Stomach (tissue), 8 donors: ENCODE measurements at regions not wholly inside any gene's neighbourhood (a gene's known extent, or its start where the extent isn't known, plus 50 kb on each side); places are given as distances from the start of the nearest gene placed in this dataset.

Source experiments
- DNase-seq, 2 donors: peaks; one replicate each; pipeline versions ENCODE4 v3.0.0 to v3.0.0-alpha.2; 2013 to 2019
- H3K27ac ChIP-seq, 5 donors: fragments of 200-600 bp in 4 of 5; sonication (generic) in 4 of 5; one replicate each; pipeline ENCODE4 v1.5.1; 2013 to 2019; ENCODE audit warnings: mild to moderate bottlenecking in 1 of 5, moderate library complexity in 1 of 5
- H3K27me3 ChIP-seq, 3 donors: fragments of 200-600 bp; sonication (generic); one replicate each; pipeline ENCODE4 v1.5.1; 2017 to 2019; ENCODE audit warnings: mixed run types in 1 of 3
- H3K36me3 ChIP-seq, 4 donors: fragments of 200-600 bp; sonication (generic); 1 replicate in 3 of 4; 2 replicates in 1 of 4; pipeline ENCODE4 v1.5.1; 2016 to 2019
- H3K4me1 ChIP-seq, 4 donors: fragments of 200-600 bp; sonication (generic); one replicate each; pipeline ENCODE4 v1.5.1; 2016 to 2019
- H3K4me3 ChIP-seq, 4 donors: fragments of 200-600 bp; sonication (generic) in 3 of 4; one replicate each; pipeline ENCODE4 v1.5.1; 2016 to 2019; ENCODE audit warnings: mild to moderate bottlenecking in 1 of 4
- H3K9me3 ChIP-seq, 4 donors: fragments of 200-600 bp; sonication (generic); one replicate each; pipeline ENCODE4 v1.5.1; 2016 to 2019
- EP300 ChIP-seq: sonication (generic); formaldehyde crosslinking; IDR thresholded peaks from one replicate; pipeline ENCODE4 v1.6.1; 2017; ENCODE audit warnings: antibody characterized with exemption
- POLR2A ChIP-seq, 4 donors: fragments of 450-650 bp; IDR thresholded peaks; one replicate each; pipeline ENCODE4 v1.6.1; 2016; ENCODE audit warnings: antibody characterized with exemption in 4 of 4, control low read depth in 2 of 4, mild to moderate bottlenecking in 1 of 4, moderate library complexity in 1 of 4
- POLR2AphosphoS5 ChIP-seq, 3 donors: sonication (generic); formaldehyde crosslinking; IDR thresholded peaks; one replicate each; pipeline ENCODE4 v1.6.1; 2016; ENCODE audit warnings: antibody characterized with exemption in 3 of 3
- WGBS, 5 donors: extraction: QIAGEN DNeasy Blood & Tissue Kit in 3 of 5; methylation state at CpG; one replicate each; pipeline versions ENCODE4 v1.1.5 to v1.1.7; 2013 to 2018; 5-methylcytosine and 5-hydroxymethylcytosine counted together
- intact Hi-C: fragments of 100-400 bp; cut with DNase I; formaldehyde crosslinking; loops from one replicate; pipeline ENCODE4 v1.15.1; 2023; ENCODE audit warnings: low total_unique reads
- TF ChIP-seq, protein P1 (sequence below), 7 experiments: fragments of 450-650 bp in 4 of 7; fragments of 200-600 bp in 3 of 7; sonication (generic) in 3 of 7; IDR thresholded peaks; one replicate each; pipeline ENCODE4 v1.5.1; 2016 to 2019; ENCODE audit warnings: antibody characterized with exemption in 7 of 7, control low read depth in 2 of 7, mild to moderate bottlenecking in 1 of 7
- donor health status: healthy with polysubstance abuse.
- donor health status: Bipolar disorder and iron deficiency.
- donor health status: healthy.

DNA sequence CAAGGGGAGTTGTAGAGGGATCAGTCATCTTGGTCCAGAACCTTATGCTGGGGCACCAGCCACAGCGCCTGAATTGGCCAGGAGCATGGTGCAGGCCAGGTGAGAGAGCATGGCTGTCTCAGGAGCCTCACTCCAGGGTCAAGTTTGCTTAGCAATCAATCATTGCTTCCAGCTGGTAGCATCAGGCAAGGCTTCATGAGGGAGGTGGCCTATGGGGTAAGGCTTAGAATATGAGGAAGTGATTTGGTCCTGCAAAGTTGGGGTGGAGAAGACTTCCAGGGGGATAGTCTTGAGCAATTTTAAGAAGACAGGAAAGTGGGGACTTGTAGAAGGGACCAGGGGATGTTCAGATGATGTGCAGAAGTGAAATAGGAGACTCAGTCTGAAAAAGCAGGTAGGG, 53.9 kb upstream of the PITX1 start:
- Histone ChIP-seq H3K27ac (no peak overlapping the region), H3K4me3 (no peak overlapping the region), H3K36me3 (no peaks in the 10 kb centered on the region), H3K4me1 (no peaks in the 10 kb centered on the region), H3K27me3 (peaks cover 0 to 14% (median 0%) of the 10 kb centered on the region in 3 donors), H3K9me3 (no peaks in the 10 kb centered on the region)
- intact Hi-C loops = no loop called here
- WGBS, 5 donors = 74 to 100% (median 87%) methylated on average over 1 of the region's 1 CpG
- TF ChIP-seq, protein P1, sequence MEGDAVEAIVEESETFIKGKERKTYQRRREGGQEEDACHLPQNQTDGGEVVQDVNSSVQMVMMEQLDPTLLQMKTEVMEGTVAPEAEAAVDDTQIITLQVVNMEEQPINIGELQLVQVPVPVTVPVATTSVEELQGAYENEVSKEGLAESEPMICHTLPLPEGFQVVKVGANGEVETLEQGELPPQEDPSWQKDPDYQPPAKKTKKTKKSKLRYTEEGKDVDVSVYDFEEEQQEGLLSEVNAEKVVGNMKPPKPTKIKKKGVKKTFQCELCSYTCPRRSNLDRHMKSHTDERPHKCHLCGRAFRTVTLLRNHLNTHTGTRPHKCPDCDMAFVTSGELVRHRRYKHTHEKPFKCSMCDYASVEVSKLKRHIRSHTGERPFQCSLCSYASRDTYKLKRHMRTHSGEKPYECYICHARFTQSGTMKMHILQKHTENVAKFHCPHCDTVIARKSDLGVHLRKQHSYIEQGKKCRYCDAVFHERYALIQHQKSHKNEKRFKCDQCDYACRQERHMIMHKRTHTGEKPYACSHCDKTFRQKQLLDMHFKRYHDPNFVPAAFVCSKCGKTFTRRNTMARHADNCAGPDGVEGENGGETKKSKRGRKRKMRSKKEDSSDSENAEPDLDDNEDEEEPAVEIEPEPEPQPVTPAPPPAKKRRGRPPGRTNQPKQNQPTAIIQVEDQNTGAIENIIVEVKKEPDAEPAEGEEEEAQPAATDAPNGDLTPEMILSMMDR (IDR thresholded peaks at IDR 0.05) = no peak
- no peak for TF ChIP-seq POLR2AphosphoS5 (IDR thresholded peaks at IDR 0.05)
- no peak for TF ChIP-seq EP300
- no peak for TF ChIP-seq POLR2A (IDR thresholded peaks at IDR 0.05)
- no peak for DNase-seq

DNA sequence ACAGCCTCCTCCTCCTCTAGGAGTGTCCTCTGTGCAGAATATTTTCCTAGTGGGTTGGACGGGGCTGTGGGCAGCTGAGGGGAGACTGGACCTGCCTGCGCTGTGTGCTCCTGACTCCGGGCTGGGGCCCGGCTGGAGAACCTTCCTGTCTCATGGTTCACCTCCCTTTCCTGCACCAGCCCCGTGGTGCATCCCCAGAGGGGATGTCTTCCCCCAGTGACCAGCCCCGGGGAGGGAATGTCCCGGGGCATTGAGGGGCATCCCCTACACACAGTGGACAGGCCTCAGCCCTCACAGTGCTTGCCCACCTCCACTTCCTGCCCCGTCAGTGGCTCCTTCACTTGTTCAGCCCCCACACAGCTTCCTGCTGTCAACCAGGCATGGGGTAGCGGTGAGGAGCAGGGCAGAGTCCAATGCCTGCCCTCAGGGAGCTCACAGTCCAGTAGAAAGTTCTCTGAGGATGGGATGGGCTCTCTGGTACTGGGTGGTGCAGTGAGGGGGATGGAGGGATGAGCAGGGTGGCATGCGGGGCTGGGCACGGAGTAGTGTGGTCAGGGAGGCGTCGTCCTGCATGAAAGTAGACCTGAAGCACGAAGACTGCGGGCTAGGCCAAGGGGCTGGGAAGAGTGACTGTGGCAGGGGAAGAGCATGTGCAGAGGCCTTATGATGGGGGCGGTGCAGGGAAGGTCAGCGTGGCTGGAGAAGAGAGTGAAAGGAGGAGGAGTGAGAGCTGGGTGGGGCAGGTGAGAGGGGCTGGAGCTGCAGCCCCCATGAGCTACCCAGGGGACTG, 52.1 kb upstream of the PITX1 start:
- H3K36me3 ChIP-seq = no peaks in the 10 kb centered on the region
- intact Hi-C loops = no loop called here
- DNase-seq = no peak
- H3K4me3 ChIP-seq = no peak overlapping the region
- whole genome bisulfite sequencing, 5 donors = 87 to 91% (median 91%) methylated on average over 17 of the region's 17 CpGs
- H3K4me1 ChIP-seq = no peaks in the 10 kb centered on the region
- H3K27me3 ChIP-seq = peaks cover 0 to 14% (median 0%) of the 10 kb centered on the region in 3 donors
- TF ChIP-seq POLR2A (IDR thresholded peaks at IDR 0.05) (no peak), POLR2AphosphoS5 (IDR thresholded peaks at IDR 0.05) (no peak), EP300 (no peak)
- TF ChIP-seq, protein P1 (IDR thresholded peaks at IDR 0.05) = no peak
- no peak overlapping the region for H3K27ac ChIP-seq
- H3K9me3 ChIP-seq = peaks cover 0 to 13% (median 6%) of the 10 kb centered on the region in 4 donors

DNA sequence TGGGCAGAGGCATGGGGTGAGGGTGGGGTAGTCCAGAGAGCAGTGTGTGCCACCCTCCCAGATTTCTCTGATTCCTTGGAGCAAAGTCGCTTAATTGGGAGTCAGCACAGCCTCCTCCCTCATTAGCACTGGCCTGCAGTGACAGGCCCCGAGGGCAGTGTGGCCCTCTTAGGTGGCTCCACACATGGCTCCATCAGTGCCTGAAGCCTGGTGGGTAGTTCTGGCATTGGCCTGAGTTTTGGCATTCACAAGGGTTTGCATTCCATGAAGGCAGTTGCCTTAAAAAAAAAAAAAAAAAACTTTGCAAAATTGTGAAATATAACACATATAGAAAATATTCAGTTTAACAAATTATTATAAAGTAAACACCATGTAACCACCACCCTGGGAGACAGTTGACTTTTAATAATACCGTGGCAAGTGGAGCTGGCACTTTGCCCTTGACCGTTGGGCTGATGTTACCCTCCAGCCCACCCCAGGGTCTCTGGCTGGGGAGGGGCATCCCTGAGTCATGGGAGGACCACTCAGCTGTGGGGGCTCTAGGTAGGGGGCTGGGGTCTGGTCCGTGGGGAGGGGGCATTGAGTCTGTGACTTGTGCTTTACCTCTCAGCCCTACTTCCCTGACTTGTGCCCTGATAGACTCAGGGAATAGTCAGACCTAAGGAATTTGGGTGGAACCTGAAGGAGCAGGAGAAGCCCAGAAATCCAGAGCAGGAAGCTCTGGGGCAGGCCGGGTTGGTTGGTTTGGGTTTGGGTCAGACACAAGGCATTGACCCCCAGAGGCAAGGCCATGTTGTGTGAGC, 51.3 kb upstream of the PITX1 start:
- H3K4me3 ChIP-seq = no peak overlapping the region
- H3K27ac ChIP-seq = no peak overlapping the region
- 56 to 75% (median 59%) methylated on average over 6 of the region's 6 CpGs for WGBS, 5 donors
- peaks cover 0 to 14% (median 0%) of the 10 kb centered on the region in 3 donors for H3K27me3 ChIP-seq
- no peaks in the 10 kb centered on the region for H3K36me3 ChIP-seq
- H3K4me1 ChIP-seq = no peaks in the 10 kb centered on the region
- no peak for DNase-seq
- intact Hi-C loops = no loop called here
- TF ChIP-seq POLR2AphosphoS5 (IDR thresholded peaks at IDR 0.05) = no peak
- no peak for TF ChIP-seq POLR2A (IDR thresholded peaks at IDR 0.05)
- no peak for TF ChIP-seq EP300
- TF ChIP-seq, protein P1 (IDR thresholded peaks at IDR 0.05) = no peak
- H3K9me3 ChIP-seq = peaks cover 0 to 21% (median 8%) of the 10 kb centered on the region in 4 donors
